NCI-H2196 (cell line): ENCODE measurements at regions not wholly inside any gene's neighbourhood (a gene's known extent, or its start where the extent isn't known, plus 50 kb on each side); places are given as distances from the start of the nearest gene placed in this dataset.
A peak's percentile ranks its signal among the peaks of the same experiment; 100 is the strongest.
"Not testable (repeated sequence)": the region's sequence is repeated elsewhere in the genome, so short reads cannot be mapped to it uniquely, and the experiment has no call there.

ENCODE experiments used
- DNase-seq: peaks from one replicate; lab custom pipeline; 2025; ENCODE audit not compliant: unreplicated experiment; lab: John Stamatoyannopoulos, UW

DNA sequence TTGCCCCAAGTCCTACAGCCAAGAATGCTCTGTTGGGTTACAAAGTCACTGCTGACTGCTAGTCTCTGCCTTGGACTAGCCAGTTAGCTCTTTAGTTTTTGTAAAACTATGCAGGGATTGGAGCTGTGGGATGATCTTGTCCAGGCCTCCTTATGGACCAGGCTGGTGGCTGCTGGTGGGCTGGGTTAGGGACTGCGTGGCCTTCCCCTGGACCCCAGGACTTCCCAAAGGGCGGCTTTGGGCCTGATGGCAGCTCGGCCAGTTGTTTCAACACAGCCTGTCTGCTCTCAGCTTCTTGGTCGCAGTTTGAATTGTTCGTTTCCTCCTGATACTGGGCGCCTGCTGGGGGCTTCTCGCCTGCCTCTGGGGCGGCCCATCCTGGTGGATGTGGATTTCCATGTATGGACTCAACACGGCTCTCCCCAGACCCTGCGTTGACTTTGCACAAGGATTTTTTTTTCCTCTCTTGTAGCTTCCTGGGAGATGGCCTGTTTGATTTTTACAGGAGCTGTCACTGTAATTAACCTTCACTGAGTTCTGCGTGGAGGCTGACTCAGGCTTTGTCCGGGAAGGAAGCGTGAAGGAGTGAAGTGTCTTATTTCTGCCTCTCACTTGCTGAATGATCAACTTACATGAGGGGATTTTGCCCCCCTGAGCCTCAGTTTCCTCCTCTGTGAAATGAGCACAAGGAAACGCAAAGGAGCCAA lies 91.9 kb upstream of the NEURL1B start:
- DNase-seq = no peak

DNA sequence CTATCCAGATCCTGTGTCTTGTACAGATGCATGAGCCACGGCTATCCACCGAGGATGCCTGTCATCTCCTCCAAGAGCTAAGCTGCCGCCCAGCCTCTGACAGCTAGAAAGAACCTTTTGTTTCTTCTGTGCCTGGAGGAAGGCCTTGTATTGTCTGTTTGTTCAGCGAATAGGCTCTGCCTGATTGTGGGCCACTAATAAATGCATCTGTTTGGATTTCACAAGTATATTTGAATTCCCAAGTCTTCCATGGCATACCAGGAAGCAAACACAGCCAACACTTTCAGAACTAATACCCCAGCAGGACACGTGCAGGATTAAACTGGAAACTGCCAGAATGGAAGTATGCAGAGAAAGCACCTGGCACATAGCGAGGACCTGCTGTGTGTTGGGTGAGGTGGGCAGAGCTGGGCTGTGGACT lies 92.7 kb upstream of the NEURL1B start:
- DNase-seq = no peak

DNA sequence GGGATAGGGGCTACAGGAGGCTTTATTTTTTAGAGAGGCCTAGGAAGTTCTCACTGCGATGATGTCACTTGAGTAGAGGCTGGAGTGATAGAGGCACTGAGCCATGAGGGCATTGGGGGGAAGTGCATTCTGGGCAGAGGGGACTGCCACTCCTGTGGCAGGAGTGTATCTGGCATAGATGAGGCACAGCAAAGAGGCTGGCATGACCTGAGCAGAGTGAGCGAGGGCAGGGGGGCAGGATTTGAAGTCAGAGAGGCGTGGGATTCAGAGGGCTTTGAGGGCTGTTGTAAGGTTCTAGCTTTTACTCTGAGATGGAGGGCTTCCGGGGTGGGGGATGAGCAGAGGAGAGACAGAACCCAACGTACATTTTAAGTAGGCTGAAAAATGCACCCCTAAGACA lies 91.9 kb upstream of the SH3PXD2B start:
- DNase-seq = no peak

DNA sequence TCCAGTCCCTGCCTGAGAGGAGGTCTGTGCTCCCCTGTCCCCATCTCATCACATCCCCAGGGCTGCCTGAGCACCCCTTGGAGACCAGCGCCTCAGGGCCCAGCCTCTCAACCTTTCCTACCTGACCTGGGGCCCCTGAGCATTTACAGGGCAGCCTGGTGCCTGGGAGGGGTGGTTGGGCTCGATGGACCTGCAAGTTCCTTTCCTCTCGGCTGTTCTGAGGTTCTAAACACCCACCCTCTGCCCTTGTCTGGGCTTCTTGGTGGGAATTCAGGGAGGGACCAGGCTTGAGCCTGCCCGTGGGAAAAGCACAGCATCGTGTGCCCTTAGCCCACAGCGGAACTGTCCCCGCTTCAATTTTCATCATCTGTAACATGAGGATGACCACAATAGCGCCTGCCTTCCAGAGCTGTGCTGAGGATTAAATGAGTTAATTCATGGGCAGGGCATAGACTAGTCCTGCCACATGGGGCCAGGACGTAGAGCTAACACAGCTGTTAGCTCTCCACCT lies 91.0 kb upstream of the SH3PXD2B start:
- DNase-seq = no peak

DNA sequence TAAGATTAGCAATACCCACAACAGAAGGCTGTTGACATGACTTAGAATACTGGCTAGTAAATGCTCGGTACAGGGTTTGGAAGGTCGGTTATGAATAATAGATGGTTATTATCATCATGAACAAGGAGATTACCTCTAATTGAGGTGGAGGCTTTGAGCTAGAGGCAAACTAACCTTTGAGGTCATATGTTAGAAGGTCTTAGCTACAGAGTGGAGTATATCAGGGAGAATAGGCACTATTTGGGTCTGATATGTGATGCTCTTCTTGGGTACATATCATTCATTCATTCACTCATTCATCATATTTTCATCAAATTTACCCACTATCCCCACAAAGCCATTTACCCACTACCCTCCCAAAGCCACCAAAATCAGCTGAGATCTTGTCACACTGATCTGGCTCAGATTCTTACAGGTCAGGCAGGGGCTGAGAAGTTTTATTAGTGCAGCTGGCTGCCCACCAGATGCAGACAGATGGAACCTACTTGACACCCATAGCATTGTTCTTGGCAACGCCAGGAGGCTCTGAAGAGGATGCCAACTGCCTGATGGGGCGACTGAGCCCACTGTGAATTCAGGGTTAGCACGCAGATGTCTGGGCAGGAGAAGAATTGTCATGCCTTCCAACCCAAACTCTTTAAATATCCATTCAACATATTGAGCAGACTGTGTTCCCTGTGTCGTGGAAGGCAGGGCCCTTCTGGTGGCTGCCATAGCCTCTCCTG lies 90.2 kb upstream of the SH3PXD2B start:
- DNase-seq = peak; percentile 13

DNA sequence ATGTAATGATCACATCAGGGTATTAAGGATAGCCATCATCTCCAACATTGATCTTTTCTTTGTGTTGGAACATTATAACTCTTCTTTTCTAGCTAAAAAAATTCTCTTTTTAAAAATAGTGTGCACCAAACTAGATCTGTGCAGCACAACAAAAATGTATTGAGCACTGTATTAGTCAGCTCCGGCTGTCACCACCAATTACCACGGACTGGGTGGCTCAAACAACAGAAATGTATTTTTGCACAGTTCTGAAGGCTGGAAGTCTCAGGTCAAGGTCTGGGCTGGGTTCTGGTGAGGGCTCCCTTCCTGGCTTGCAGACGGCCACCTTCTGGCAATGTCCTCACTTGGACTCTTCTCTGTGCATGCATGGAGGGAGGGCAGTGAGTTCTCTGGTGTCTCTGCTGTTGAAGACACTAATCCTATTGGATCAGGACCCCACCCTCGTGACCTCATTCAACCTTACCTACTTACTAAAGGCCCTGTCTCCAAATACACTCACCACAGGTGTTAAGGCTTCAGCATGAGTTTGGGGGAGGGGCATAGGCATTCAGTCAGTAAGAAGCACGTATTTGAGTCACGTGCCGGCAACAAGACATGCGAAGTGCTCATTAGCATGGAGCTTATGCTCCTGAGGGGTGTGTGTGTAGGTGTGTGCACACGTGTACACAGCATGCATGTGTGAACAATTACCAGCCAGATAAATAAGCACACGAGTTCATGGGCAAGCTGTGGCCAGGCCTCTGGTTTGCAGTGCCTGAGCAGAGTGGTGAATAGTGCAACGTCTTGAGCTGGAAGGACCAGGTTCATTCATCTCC lies 89.4 kb upstream of the SH3PXD2B start:
- no peak for DNase-seq

DNA sequence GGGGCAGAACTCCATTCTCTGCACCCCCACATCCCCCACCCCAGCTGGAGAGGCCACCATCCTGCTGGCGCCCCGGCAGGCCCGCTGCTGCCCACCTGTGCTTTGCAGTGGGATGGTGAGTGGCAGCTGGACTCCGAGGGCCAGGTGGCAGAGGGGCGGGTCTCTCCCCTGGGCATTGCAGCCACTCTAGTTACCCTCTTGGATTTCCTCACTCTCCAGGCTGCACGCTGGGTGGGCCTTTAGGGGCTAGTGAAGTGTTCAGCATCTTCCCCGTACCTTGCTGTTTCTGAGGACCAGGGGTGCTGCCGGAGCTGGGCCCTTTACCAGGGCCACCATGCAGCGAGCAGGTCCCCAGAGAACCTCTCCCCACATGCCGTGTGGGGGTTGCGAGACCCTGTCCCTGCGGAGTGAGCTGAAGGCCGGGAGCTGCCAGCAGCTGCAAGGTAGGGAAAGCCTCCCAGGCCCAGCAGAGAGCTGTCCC lies 88.4 kb upstream of the SH3PXD2B start:
- no peak for DNase-seq

DNA sequence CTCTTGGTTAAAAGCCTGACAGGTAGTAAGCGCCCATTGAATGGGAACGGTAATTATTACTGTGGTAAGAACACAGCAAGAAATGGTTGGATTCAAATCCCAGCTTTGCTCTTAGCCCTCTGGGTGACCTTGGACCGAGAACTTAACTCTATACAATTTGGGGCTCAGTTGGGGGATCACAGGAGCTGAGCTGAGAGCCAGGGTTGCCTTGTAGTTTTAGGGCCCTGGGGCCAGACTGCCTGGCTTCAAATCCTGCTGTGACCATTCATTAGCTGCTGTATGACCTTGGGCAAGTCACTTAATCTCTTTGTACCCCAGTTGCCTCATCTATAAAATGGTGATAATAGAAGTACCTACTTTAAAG lies 87.4 kb upstream of the SH3PXD2B start:
- DNase-seq = no peak

DNA sequence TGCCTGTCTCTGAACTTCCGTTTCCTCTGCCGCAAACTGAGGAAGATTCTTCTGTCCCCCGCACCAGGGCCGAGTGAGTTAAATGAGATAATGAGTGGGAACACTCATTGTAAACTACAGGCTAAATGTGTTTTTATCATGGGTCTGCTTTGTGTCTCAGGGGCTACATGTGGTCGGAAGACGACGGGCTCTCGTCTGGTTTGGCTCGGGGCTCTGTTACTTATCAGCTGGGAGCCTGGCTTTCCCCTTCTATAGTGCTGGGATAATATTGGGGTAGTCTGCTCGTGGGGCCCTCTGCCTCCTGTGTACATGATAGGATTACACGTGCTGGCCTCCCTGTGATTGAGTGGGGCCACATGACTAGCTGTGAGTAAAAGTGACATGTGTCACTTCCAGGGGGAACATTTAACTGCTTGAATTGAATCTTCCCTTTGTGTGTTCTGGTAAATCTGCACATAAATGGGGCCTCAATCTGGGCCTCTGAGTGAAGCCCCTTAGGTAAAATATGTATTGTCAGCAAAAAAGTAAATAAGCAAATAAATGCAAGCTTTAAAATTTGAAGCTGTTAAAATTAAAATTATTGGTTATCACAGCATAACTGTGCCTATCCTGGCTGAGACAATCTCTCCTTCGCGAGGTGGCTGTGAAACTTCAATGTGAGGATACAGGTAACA lies 86.9 kb upstream of the SH3PXD2B start:
- no peak for DNase-seq

DNA sequence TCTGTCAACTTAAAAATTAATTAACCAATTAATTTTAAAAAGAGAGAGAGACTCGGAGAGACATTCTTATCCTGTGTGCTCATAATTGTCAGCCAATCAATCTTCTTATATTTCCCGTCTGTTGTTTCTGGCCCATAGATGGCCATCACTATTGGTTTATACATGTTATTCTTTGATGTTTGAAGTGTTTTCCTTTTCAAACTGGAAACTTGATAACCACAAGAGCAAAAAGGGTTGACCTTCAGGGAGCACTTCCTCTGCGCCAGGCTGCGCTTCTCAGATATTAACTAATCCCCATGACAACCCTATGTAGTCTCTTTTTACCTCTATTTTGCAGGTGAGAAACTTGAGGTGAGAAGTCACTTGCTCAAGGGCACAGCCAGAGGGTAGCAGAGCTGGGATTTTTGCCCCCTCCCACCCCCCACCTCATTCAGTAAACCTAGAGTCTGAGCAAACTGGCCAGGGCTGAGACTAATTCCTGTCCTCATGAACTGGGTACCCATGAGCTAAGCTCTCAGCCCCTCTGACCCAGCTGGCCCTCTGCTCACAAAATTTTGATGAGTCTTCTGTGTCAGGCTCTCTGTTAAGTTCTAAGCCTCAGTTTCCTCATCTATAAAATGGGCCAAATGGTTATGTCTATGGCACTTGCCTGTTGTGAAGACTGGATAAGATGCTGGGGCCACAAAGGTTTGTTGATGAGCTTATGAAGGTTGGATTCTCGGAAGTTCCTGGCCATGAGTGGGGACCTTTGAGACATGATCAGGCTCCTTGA lies 86.0 kb upstream of the SH3PXD2B start:
- peak; percentile 40 for DNase-seq

DNA sequence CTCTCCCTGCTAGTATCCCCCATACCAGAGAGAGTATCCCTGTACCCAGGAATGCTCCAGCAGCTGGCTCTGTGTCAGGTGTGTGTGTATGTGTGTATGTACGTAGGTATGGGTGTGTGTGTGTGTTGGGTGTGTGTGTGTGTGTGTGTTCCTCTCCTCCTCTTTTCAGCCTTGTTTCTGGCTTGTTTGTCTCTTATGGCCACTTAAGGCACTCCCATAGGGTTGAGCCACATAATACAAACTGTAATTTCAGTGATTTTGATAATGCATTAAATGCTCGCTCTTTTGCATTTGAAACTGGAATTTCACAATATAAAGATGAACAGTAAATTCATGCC lies 80.8 kb upstream of the SH3PXD2B start:
- no peak for DNase-seq

DNA sequence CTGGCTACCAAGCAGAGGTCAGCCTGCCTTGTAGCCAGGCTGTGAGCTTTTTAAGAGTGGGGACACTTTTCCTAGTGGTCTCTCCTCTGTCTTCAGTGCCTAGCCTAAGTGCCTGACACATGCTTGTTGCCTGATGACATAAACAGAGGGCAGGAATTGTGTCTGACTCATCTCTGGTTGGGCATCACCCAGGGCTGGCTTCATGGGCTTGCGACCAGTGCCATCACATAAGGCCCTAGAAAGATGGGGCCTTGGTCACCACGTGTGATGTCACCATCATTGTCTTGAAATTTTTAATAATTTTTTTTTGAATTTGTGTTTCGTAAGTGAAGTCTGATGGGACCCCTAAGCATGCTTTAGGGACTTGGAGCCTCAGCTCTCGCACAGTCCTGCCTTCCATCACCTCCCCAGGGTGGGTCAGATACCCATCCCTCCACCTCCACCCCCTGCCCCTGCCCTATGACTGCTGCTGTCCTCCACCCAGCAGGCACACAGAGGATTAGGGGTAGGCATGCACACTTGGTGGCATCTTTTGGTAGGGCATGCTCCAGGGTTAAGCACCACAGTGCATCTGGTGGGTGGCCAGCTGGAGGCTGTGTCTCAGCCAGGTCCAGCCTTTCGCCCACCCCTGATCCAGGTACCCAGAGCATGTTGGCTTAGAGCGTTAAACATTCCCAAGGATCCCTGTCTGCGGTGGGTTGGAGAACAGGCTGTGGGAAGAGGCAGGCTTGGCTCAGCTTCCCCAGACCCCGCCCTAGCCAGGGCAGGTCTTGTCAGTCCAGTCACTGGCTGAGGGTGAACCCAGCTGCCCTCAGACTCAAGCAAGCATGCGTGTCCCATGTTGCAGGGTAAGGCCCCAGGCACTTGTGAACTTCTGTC lies 80.1 kb upstream of the SH3PXD2B start:
- no peak for DNase-seq

DNA sequence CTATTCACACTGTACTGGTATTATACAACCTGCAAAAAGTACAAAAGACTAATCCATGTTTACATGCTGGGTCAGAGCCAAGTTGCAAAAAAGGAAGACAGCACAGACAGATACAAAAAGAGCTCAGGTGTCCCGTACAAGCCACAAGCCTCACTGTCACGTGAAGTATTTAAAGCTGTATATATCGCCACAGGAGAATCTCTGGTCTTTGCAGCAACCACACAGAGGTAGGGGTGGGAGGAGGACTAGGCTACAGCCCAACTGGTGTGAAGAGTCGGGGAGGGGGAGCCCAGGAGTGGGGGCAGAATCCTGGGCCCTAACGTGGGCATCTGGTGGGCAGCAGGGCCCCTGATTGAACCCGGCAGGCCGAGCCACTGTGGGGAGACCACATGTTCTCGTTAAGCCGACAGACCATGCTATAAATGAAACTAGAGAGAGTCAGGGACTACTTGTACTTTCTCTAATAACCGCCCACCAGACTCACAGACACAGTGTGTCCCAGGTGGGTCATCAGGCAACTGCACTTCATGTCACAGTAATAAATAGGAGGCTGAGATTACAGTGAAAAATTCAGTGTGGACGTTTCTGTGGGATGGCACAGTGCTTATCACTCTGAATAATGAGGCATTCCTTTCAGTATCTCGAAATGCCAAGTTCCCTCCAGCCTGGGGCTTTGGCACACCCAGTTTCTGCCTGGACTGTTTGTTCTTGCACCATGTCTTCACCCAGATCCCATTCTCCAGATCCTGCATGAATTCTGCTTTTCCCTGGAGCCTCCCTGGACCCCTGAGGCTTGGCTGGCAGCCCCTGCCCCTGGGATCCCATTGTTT lies 79.3 kb upstream of the SH3PXD2B start:
- no peak for DNase-seq

DNA sequence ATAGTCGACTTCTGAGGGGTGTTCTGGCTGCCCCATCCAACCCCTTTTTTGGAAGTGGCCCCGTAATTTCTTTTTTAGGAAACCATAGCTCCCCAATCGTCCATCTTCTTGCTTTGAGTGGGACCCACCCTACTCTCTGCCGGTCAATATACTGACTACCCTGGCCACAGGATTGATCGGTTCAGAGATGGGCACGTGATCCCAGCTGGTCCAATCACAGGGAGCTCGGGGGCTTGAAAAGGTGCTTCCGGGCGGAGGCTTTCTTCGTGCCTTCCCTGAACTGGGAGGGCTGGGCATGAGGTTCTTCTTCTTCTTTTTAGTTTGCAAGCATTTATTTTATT lies 78.7 kb upstream of the SH3PXD2B start:
- no peak for DNase-seq

DNA sequence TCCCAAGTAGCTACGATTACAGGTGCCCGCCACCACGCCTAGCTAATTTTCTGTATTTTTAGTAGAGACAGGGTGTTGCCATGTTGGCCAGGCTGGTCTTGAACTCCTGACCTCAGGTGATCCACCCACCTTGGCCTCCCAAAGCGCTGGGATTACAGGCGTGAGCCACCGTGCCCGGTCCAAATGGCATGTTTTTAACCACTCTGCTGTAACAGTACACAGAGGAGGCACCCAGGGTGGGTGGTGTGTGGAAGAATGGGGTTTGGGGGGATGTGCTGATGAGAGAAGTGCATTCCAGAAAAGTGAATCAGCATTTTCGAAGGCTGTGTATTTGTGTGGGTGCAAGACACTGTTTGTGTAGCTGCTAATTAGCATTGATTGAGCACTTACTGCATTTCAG lies 78.1 kb upstream of the SH3PXD2B start:
- not testable (repeated sequence) for DNase-seq

DNA sequence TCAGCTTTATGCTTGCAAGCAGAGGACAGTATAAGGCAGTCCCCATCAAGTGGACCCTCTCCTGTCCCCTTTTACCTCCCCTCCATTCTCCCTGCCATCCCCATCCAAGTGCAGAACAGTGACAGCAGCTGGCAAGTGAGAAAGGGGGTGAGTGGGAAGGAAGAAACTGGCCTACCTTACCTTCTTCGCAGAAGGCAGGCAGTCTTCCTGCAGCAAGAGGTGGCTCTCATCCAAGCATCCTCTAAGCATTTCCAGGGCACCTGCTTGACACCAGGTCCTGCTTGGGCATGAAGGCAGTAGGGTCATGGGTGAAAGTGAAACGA lies 77.3 kb upstream of the SH3PXD2B start:
- DNase-seq = no peak

DNA sequence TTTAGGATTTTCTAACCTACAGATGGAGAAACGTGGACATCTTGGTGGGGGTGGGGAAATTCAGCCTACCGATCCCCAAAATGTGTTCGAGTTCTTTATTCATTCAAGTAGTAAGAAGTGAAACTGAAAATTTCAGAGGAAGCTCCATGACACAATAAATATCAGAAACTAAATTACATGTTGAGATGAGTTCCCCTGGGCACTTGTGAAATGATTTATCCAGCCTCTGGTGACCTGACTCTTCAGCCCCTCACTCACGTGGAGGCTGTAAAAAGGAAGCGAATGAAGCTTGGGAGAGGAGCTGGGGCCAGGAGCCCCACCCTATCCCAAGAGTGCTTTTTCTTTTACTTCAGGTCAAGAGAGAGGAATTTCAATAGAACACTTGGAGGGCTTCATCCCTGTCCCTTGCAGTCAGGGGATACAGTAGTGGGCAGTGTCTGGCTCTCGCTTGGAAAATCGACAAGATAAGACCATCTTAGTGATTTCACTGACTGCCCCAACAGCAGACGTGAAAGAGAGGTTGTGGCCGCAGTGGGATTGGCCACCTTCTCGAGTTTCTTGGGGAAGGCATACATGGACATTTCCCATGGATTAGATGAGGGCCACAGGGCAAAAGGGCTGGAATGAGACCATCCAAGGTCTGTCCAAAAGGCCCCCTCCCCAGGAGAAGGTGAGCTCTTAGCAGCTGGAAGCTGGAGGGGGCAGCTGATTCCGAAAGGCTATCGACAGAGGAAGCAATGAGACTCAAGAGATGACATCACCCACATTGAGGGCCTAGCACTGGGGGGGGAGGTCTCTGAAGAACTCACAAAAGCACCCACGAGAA lies 76.8 kb upstream of the SH3PXD2B start:
- DNase-seq = no peak

DNA sequence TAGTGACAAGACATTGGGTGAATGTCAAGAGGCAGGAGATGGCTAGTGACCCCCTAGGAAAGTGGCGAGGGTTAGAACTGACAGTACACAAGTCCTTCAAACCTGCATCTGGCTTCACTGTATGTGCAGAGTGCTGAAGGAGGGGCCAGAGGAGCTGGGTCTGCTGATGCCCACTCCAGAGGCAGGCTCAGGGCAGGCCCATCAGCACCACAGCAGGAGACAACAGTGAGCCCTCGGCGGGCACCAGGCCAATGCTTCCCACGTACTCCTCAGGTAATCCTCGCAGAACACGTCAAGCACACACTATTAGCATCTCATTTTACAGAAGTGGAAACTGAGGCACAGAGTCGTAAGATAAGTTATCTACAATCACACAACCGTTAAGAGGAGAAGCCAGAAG lies 76.1 kb upstream of the SH3PXD2B start:
- DNase-seq = no peak
